OCI-LY3 (cell line): ENCODE measurements at regions not wholly inside any gene's neighbourhood (a gene's known extent, or its start where the extent isn't known, plus 50 kb on each side); places are given as distances from the start of the nearest gene placed in this dataset.

ENCODE experiments used
- H2AFZ ChIP-seq: fragments of 200-600, 300-600 bp; shearing (Covaris generic); 2 replicates; pipeline ENCODE4 v1.6.0; 2014; ENCODE audit warnings: antibody characterized with exemption, low read depth, low read length
- H3K27ac ChIP-seq: fragments of 200-600, 300-600 bp; sonication (generic); 2 replicates; pipeline ENCODE4 v1.5.1; 2014; ENCODE audit warnings: mild to moderate bottlenecking, low read length, moderate library complexity, mixed read lengths
- H3K27me3 ChIP-seq: fragments of 200-600, 300-600 bp; sonication (generic); 2 replicates; pipeline ENCODE4 v1.6.1; 2014; ENCODE audit warnings: low read depth, low read length, mixed read lengths
- H3K36me3 ChIP-seq: fragments of 200-600, 300-600 bp; sonication (generic); replicated peaks from 2 replicates; pipeline ENCODE3; 2014; ENCODE audit warnings: low read depth, low read length, mixed read lengths
- H3K4me1 ChIP-seq: fragments of 300-600, 200-600 bp; sonication (generic); 2 replicates; pipeline ENCODE4 v1.6.1; 2014; ENCODE audit warnings: low read length, mixed read lengths
- H3K4me2 ChIP-seq: fragments of 200-600, 300-600 bp; sonication (generic); 2 replicates; pipeline ENCODE4 v1.6.1; 2014; ENCODE audit warnings: low read length, mixed read lengths
- H3K4me3 ChIP-seq: fragments of 300-600, 200-600 bp; sonication (generic); 2 replicates; pipeline ENCODE4 v1.5.1; 2014; ENCODE audit warnings: antibody characterized with exemption, mild to moderate bottlenecking, low read length, moderate library complexity
- H3K79me2 ChIP-seq: fragments of 300-600, 200-600 bp; shearing (Covaris generic); 2 replicates; pipeline ENCODE4 v1.6.1; 2014; ENCODE audit warnings: mild to moderate bottlenecking, low read length, mixed read lengths
- H3K9ac ChIP-seq: fragments of 300-600, 200-600 bp; shearing (Covaris generic); 2 replicates; pipeline ENCODE4 v1.6.0; 2014; ENCODE audit warnings: mild to moderate bottlenecking, low read length, moderate library complexity
- H3K9me3 ChIP-seq: fragments of 200-600, 300-600 bp; shearing (Covaris generic); 2 replicates; pipeline ENCODE4 v1.6.1; 2014; ENCODE audit warnings: low read length, mixed read lengths; ENCODE audit not compliant: insufficient read depth
- H4K20me1 ChIP-seq: fragments of 200-600, 300-600 bp; sonication (generic); 2 replicates; pipeline ENCODE4 v1.6.1; 2016; ENCODE audit warnings: low read length, mixed read lengths; ENCODE audit not compliant: insufficient read depth
- CTCF ChIP-seq: fragments of 200-600, 300-600 bp; sonication (generic); IDR thresholded peaks from 2 replicates; pipeline ENCODE4 v1.5.1; 2014; ENCODE audit warnings: antibody characterized with exemption, low read length, low read depth
- EZH2phosphoT487 ChIP-seq: fragments of 200-600 bp; shearing (Covaris generic); IDR thresholded peaks from 2 replicates; pipeline ENCODE4 v1.6.1; 2018; ENCODE audit warnings: antibody characterized with exemption, mixed run types, low read depth

GRCh38 chr7:121450631-121451198, 54.6 kb upstream of the FAM3C start:
- no peak for TF ChIP-seq CTCF
- TF ChIP-seq EZH2phosphoT487 = no peak
- H4K20me1 ChIP-seq = no peaks in the 10 kb centered on the region
- no peak overlapping the region for H3K27ac ChIP-seq
- H3K4me1 ChIP-seq = peaks cover 9% of the 10 kb centered on the region
- no peak overlapping the region for H3K4me3 ChIP-seq
- no peaks in the 10 kb centered on the region for H3K9me3 ChIP-seq
- no peak overlapping the region for H3K4me2 ChIP-seq
- H3K9ac ChIP-seq = no peak overlapping the region
- no peaks in the 10 kb centered on the region for H3K79me2 ChIP-seq
- no peak overlapping the region for H2AFZ ChIP-seq
- no peaks in the 10 kb centered on the region for H3K27me3 ChIP-seq
- no peaks in the 10 kb centered on the region for H3K36me3 ChIP-seq

GRCh38 chr7:121449735-121450240, 53.7 kb upstream of the FAM3C start:
- Histone ChIP-seq H3K4me1 (peaks cover 9% of the 10 kb centered on the region), H4K20me1 (no peaks in the 10 kb centered on the region), H3K79me2 (no peaks in the 10 kb centered on the region), H3K4me2 (no peak overlapping the region), H3K4me3 (no peak overlapping the region), H3K27ac (no peak overlapping the region), H3K9ac (no peak overlapping the region), H2AFZ (no peak overlapping the region), H3K27me3 (no peaks in the 10 kb centered on the region), H3K36me3 (no peaks in the 10 kb centered on the region), H3K9me3 (no peaks in the 10 kb centered on the region)
- TF ChIP-seq CTCF (no peak), EZH2phosphoT487 (no peak)

- Histone ChIP-seq H4K20me1 (no peaks in the 10 kb centered on the region), H3K4me1 (peaks cover 9% of the 10 kb centered on the region), H3K4me3 (no peak overlapping the region), H3K36me3 (no peaks in the 10 kb centered on the region), H3K4me2 (no peak overlapping the region), H3K9ac (no peak overlapping the region), H3K27me3 (no peaks in the 10 kb centered on the region), H3K27ac (no peak overlapping the region), H2AFZ (no peak overlapping the region), H3K79me2 (no peaks in the 10 kb centered on the region), H3K9me3 (no peaks in the 10 kb centered on the region)
- TF ChIP-seq CTCF = no peak
- TF ChIP-seq EZH2phosphoT487 = no peak
Observed at GRCh38 chr7:121449329-121449728, 53.2 kb upstream of the FAM3C start.

GRCh38 chr7:121448429-121448828, 52.3 kb upstream of the FAM3C start:
- no peaks in the 10 kb centered on the region for H3K36me3 ChIP-seq
- H3K27me3 ChIP-seq = no peaks in the 10 kb centered on the region
- H3K4me2 ChIP-seq = no peak overlapping the region
- H3K4me3 ChIP-seq = no peak overlapping the region
- no peak overlapping the region for H3K9ac ChIP-seq
- H3K9me3 ChIP-seq = no peaks in the 10 kb centered on the region
- no peaks in the 10 kb centered on the region for H3K79me2 ChIP-seq
- no peak overlapping the region for H3K27ac ChIP-seq
- no peaks in the 10 kb centered on the region for H4K20me1 ChIP-seq
- H2AFZ ChIP-seq = no peak overlapping the region
- no peak for TF ChIP-seq CTCF
- TF ChIP-seq EZH2phosphoT487 = no peak
- H3K4me1 ChIP-seq = peaks cover 9% of the 10 kb centered on the region
